MCF 10A (cell line): ENCODE measurements at regions not wholly inside any gene's neighbourhood (a gene's known extent, or its start where the extent isn't known, plus 50 kb on each side); places are given as distances from the start of the nearest gene placed in this dataset.

ENCODE experiments used
- BruUV-seq: library from RNA; stranded (reverse); fragments of 400-500 nt; replicated peaks from 2 replicates; lab custom pipeline; 2021; lab: Mats Ljungman, UMichigan
- CTCF ChIA-PET: fragments of 300-600 bp; sonication (Branson Sonifier 250); formaldehyde crosslinking; extraction: SDS; loops from one replicate; lab custom pipeline; 2021; ENCODE audit warnings: antibody characterized with exemption, inconsistent platforms; lab: Yijun Ruan, JAX
- POLR2A ChIA-PET: fragments of 300-600, 350-650 bp; sonication (Branson Sonifier 250); formaldehyde crosslinking; extraction: SDS; loops from one replicate; lab custom pipeline; 2020; ENCODE audit warnings: antibody characterized with exemption, inconsistent platforms; lab: Yijun Ruan, JAX
- DNase-seq: peaks from one replicate; pipeline ENCODE4 v3.0.0-alpha.2; 2018; ENCODE audit not compliant: unreplicated experiment
- H3K27ac Mint-ChIP-seq: one replicate; pipeline ENCODE4 v1.8.0; 2022; ENCODE audit warnings: mild to moderate bottlenecking, low read depth, mixed read lengths; ENCODE audit not compliant: unreplicated experiment
- H3K27me3 Mint-ChIP-seq: one replicate; pipeline ENCODE4 v1.8.0; 2022; ENCODE audit warnings: mixed read lengths; ENCODE audit not compliant: insufficient read depth, unreplicated experiment
- H3K36me3 Mint-ChIP-seq: one replicate; pipeline ENCODE4 v1.8.0; 2022; ENCODE audit warnings: mild to moderate bottlenecking, moderate library complexity, mixed read lengths; ENCODE audit not compliant: insufficient read depth, unreplicated experiment
- H3K4me1 Mint-ChIP-seq: one replicate; pipeline ENCODE4 v1.8.0; 2022; ENCODE audit warnings: mixed read lengths; ENCODE audit not compliant: insufficient read depth, unreplicated experiment
- H3K4me3 Mint-ChIP-seq: one replicate; pipeline ENCODE4 v1.8.0; 2022; ENCODE audit warnings: mild to moderate bottlenecking, moderate library complexity, mixed read lengths; ENCODE audit not compliant: unreplicated experiment
- H3K9me3 Mint-ChIP-seq: one replicate; pipeline ENCODE4 v1.8.0; 2022; ENCODE audit warnings: mixed read lengths; ENCODE audit not compliant: unreplicated experiment
- intact Hi-C: fragments of 100-400 bp; cut with micrococcal nuclease; formaldehyde crosslinking; loops from 2 replicates; pipeline ENCODE4 v1.14.1; 2022
- TF ChIP-seq, protein P1 (sequence below): fragments of 200-600 bp; IDR thresholded peaks from one replicate; pipeline ENCODE4 v1.8.0; 2022; ENCODE audit warnings: antibody characterized with exemption, mild to moderate bottlenecking; ENCODE audit not compliant: unreplicated experiment

DNA sequence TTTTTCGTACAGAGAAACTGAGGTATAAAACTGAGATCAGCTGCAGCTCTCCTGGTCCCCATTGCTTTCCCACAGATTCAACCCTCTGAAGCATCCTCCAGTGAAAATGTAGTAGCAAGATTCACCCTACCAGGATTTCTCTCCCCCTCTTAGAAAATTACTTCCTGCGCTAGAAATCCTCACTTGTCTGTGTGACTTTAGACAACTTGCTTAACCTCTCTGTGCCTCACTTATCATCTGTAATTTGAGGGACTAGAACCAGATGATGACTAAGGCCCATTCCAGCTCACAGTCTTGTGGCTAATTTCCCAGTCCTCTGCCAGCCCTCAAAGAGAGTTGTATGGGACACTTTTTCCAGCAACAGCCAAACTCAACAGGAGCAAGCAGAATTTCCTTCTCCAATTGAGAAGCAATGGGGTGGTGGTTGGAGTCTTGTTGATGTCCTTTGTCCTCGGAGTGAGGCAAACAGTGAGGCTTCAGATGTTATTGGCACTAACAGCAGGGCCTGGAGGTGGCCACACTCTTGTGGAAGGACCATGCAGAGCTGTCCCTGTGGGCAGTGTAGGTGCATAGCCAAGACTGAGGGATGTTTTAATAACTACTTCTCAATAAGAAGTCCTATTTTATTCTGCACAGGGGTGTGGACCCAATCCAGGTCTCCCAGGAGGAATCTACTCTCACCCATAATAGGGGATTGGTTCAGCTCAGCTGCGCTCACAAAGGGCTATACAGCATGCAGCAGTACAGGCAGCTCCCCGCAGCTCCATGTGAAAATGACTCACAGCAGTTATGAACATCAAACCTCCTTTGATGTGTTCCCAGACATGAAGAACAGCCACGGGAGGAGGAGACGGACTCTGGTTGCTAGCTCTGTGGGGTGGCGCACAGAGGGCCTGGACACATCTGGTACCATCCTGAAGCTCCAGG, 200.1 kb downstream of the DAD1 start:
- ChIA-PET CTCF (interaction anchor here (0.5 to 6.6 kb wide), 28 partner anchors 8 to 1277 kb away, joined by 3 to 233 read pairs (median 6); no protein-coding TSS in a partner anchor), POLR2A (interaction anchor here (0.9 to 1.0 kb wide), 2 partner anchors 68 to 87 kb away, joined by 3 read pairs; no protein-coding TSS in a partner anchor)
- Mint-ChIP-seq H3K36me3 (peaks cover 6% of the 10 kb centered on the region), H3K9me3 (no peaks in the 10 kb centered on the region), H3K4me3 (no peak overlapping the region), H3K27ac (peak overlapping the region; percentile 8), H3K4me1 (peaks cover 27% of the 10 kb centered on the region), H3K27me3 (no peaks in the 10 kb centered on the region)
- BruUV-seq = no TSS peak
- peak; percentile 37 for DNase-seq
- TF ChIP-seq, protein P1, sequence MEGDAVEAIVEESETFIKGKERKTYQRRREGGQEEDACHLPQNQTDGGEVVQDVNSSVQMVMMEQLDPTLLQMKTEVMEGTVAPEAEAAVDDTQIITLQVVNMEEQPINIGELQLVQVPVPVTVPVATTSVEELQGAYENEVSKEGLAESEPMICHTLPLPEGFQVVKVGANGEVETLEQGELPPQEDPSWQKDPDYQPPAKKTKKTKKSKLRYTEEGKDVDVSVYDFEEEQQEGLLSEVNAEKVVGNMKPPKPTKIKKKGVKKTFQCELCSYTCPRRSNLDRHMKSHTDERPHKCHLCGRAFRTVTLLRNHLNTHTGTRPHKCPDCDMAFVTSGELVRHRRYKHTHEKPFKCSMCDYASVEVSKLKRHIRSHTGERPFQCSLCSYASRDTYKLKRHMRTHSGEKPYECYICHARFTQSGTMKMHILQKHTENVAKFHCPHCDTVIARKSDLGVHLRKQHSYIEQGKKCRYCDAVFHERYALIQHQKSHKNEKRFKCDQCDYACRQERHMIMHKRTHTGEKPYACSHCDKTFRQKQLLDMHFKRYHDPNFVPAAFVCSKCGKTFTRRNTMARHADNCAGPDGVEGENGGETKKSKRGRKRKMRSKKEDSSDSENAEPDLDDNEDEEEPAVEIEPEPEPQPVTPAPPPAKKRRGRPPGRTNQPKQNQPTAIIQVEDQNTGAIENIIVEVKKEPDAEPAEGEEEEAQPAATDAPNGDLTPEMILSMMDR = no peak
- intact Hi-C loops = loop anchor here (5.0 kb wide), 1 partner anchor 593 kb away; the partner anchor contains the start of gene AJUBA

DNA sequence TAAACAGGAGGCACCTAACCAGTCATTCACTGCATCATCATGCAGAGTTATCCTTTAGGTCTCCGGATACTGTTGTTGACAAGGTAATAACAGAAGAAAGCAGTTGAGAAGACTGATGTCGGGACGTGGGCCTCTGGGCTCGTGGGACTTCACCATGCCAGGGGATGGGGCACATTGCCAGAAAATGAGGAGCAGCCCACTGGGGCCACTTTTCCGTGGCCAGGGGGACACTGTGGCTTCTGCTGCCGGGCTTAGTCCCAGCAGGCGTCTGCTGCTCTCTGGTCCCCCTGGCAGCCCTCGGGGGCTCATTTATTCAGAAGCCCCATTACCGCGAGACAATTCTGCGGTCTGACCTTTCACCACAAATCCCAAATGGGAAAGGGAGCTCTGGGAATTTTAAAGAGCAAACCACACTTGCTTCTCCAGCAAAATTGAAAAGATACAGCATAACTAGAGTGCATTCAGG, 201.2 kb downstream of the DAD1 start:
- ChIA-PET CTCF (interaction anchor here (0.6 to 6.6 kb wide), 22 partner anchors 9 to 466 kb away, joined by 3 to 233 read pairs (median 5); no protein-coding TSS in a partner anchor), POLR2A (interaction anchor here (1.0 kb wide), 1 partner anchor 88 kb away, joined by 3 read pairs; no protein-coding TSS in a partner anchor)
- intact Hi-C loops = loop anchor here (1.0 to 5.0 kb wide), 3 partner anchors 85 to 594 kb away; partner anchors contain the start of gene AJUBA
- Mint-ChIP-seq H3K9me3 (no peaks in the 10 kb centered on the region), H3K4me1 (peaks cover 27% of the 10 kb centered on the region), H3K27me3 (no peaks in the 10 kb centered on the region), H3K36me3 (peaks cover 6% of the 10 kb centered on the region), H3K27ac (no peak overlapping the region), H3K4me3 (no peak overlapping the region)
- TF ChIP-seq, protein P1 = no peak
- DNase-seq = no peak
- no TSS peak for BruUV-seq

DNA sequence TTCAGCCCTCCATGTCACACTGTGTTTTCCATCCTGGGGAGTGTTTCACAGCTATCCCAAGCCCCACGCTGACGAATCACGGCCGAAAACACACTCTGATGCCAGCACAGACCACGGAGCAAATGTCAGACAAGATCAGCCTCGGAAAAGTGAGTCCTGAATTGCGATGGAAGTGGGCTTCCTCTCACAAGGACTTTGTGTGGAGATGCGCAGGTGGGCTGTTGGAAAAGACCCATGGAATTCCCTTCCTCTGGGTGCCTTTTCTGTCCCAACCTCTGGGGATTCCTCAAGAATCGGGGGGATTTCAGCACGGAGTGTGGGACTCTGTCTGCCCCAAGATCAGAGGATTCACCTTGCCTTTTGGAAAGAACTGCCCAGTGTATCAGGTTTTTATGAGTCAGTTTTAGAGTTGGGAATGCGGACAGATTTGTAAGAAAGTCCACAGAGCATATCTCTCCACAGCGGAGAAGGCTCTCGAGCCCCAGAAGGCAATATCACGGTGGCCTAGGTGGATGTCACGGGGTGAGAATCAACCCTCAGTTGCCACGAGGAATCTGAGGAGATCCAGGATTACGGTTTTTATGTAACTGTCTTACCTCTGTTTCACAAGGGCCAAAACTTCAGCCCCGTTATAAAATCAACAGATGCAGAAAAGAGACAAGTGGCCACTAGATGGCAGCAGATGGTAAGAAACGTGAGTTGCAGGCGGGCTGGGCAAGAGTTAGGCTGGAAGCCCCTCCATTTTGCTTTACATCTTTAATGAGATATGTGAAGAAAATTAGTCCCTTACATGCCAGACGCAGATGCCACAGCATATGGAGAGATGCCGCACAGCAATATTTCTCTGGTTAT, 201.9 kb downstream of the DAD1 start:
- Mint-ChIP-seq H3K4me1 (peaks cover 27% of the 10 kb centered on the region), H3K36me3 (peaks cover 6% of the 10 kb centered on the region), H3K27ac (no peak overlapping the region), H3K27me3 (no peaks in the 10 kb centered on the region), H3K9me3 (no peaks in the 10 kb centered on the region), H3K4me3 (no peak overlapping the region)
- TF ChIP-seq, protein P1 = peak; percentile 72
- ChIA-PET POLR2A (interaction anchor here (0.7 kb wide), 1 partner anchor 66 kb away, joined by 3 read pairs; no protein-coding TSS in a partner anchor), CTCF (interaction anchor here (0.6 to 7.8 kb wide), 18 partner anchors 12 to 169 kb away, joined by 3 to 233 read pairs (median 4); no protein-coding TSS in a partner anchor)
- DNase-seq = peak; percentile 79
- no TSS peak for BruUV-seq
- intact Hi-C loops = loop anchor here (1.0 to 5.0 kb wide), 3 partner anchors 86 to 595 kb away; partner anchors contain the start of gene AJUBA
